ENCODE measurements at regions not wholly inside any gene's neighbourhood (a gene's known extent, or its start where the extent isn't known, plus 50 kb on each side); places are given as distances from the start of the nearest gene placed in this dataset.
"Not testable (repeated sequence)": the region's sequence is repeated elsewhere in the genome, so short reads cannot be mapped to it uniquely, and the experiment has no call there.

GRCh38 chr6:27547157-27548075, 74.5 kb upstream of the ZNF184 start:
- no peak for DNase-seq

- DNase-seq: no peak
Measured at GRCh38 chr6:27546522-27546921, 73.6 kb upstream of the ZNF184 start.

- no peak for DNase-seq
Measured at GRCh38 chr6:27545271-27546046, 72.6 kb upstream of the ZNF184 start.

- DNase-seq: no peak
Measured at GRCh38 chr6:27544612-27545260, 71.8 kb upstream of the ZNF184 start.

- DNase-seq: not testable (repeated sequence)
Measured at GRCh38 chr6:27544135-27544534, 71.2 kb upstream of the ZNF184 start.

GRCh38 chr6:27542485-27542884, 69.6 kb upstream of the ZNF184 start:
- no peak for DNase-seq

- DNase-seq: no peak
Measured at GRCh38 chr6:27541933-27542297, 69.0 kb upstream of the ZNF184 start.

GRCh38 chr6:27541212-27541932, 68.5 kb upstream of the ZNF184 start:
- no peak for DNase-seq

- DNase-seq: no peak
Measured at GRCh38 chr6:27539551-27539950, 66.6 kb upstream of the ZNF184 start.

GRCh38 chr6:27532820-27533538, 60.1 kb upstream of the ZNF184 start:
- no peak for DNase-seq

GRCh38 chr6:27531772-27532459, 59.0 kb upstream of the ZNF184 start:
- DNase-seq: no peak

- not testable (repeated sequence) for DNase-seq
Measured at GRCh38 chr6:27529796-27530195, 56.9 kb upstream of the ZNF184 start.

- no peak for DNase-seq
Measured at GRCh38 chr6:27528714-27529113, 55.8 kb upstream of the ZNF184 start.

Measured in hypothalamus (tissue), 51 donors.